ENCODE measurements at regions not wholly inside any gene's neighbourhood (a gene's known extent, or its start where the extent isn't known, plus 50 kb on each side); places are given as distances from the start of the nearest gene placed in this dataset.

DNA sequence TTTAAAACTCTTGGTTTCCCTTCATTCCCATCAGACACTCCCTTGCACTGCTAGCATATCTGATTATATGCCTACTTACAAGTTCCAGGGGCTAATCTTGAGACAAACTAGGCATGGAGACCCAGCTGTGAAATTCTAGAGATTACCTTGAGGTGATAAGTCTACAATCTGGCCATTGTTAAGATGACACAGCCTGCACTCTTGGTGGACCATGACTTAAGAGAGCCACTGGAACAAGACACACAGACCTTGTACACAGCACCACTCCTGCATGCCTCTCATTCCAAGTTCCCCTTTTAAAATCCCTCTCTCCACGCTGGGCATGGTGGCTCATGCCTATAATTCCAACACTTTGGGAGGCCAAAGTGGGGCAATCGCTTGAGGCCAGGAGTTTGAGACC is 387.2 kb upstream of the DCC start (continued):
- TF ChIP-seq, protein P1, sequence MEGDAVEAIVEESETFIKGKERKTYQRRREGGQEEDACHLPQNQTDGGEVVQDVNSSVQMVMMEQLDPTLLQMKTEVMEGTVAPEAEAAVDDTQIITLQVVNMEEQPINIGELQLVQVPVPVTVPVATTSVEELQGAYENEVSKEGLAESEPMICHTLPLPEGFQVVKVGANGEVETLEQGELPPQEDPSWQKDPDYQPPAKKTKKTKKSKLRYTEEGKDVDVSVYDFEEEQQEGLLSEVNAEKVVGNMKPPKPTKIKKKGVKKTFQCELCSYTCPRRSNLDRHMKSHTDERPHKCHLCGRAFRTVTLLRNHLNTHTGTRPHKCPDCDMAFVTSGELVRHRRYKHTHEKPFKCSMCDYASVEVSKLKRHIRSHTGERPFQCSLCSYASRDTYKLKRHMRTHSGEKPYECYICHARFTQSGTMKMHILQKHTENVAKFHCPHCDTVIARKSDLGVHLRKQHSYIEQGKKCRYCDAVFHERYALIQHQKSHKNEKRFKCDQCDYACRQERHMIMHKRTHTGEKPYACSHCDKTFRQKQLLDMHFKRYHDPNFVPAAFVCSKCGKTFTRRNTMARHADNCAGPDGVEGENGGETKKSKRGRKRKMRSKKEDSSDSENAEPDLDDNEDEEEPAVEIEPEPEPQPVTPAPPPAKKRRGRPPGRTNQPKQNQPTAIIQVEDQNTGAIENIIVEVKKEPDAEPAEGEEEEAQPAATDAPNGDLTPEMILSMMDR (IDR thresholded peaks at IDR 0.05), result no peak

DNA sequence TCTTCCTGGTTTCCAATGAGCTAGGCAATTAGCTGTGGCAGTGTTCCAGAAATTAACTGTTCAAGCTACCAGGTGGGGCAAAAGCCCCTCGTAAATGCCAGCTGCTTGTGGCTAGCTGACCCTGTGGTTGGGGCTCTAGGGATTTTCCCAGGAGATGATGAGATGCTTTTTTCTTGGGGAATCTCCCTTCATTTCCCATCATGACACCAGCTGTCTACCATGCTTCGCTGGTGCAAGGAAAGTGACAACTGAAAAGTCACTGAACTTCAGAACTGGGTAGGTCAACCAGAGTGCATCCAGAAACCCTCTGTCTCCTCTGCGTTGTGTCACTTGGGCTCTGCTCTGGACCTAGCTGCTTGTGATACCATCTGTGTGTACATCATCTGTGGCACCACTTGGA is 386.5 kb upstream of the DCC start:
- H3K4me3 Mint-ChIP-seq, result no peak overlapping the region
- peaks cover 10% of the 10 kb centered on the region for H3K9me3 Mint-ChIP-seq

DNA sequence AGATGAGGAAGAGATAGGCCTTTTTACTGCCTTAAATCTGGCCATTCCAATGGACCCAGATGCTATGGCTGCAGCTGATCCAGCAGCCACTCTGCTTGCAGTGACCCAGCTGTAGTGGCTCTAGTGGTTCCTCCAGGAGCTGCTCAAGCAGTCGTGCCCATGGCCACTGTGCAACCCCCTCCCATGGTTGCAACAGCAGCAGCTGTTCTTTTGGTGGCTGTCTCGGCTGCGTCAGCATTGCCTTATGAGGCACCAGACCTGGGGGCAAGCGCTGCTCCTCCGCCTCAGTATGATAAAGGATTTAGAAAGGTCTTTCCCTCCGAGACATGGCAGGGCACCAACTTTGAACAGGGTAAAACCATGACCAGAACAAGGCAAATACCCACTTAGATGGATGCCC is 384.9 kb upstream of the DCC start:
- Mint-ChIP-seq H3K4me1 (0 out of 2 replicates have a peak, but pooled peaks cover 3% of the 10 kb centered on the region), H3K27ac (no peak overlapping the region), H3K36me3 (0 out of 2 replicates have a peak, but pooled peaks cover 2% of the 10 kb centered on the region), H3K27me3 (ENCODE audit: low read depth) (no peaks in the 10 kb centered on the region), H3K4me3 (no peak overlapping the region), H3K9me3 (peaks cover 10% of the 10 kb centered on the region)
- POLR2A ChIA-PET, result no interaction called here
- CTCF ChIA-PET, result no interaction called here
- ATAC-seq (no peak), DNase-seq (ENCODE audit: low spot score) (no peak)
- TF ChIP-seq JAZF1 (CRISPR knock-in tag; IDR thresholded peaks at IDR 0.05), result no peak
- TF ChIP-seq GRHL2 (CRISPR knock-in tag; IDR thresholded peaks at IDR 0.05; ENCODE audit: insufficient replicate concordance, severe bottlenecking), result no peak

More for the DNA sequence above, 386.5 kb upstream of the DCC start:
- 0 out of 2 replicates have a peak, but pooled peaks cover 3% of the 10 kb centered on the region for H3K4me1 Mint-ChIP-seq
- ChIA-PET POLR2A (no interaction called here), CTCF (no interaction called here)
- H3K36me3 Mint-ChIP-seq, result 0 out of 2 replicates have a peak, but pooled peaks cover 2% of the 10 kb centered on the region
- ATAC-seq, result no peak
- H3K27me3 Mint-ChIP-seq (ENCODE audit: low read depth), result no peaks in the 10 kb centered on the region
- TF ChIP-seq MXD4 (CRISPR knock-in tag; IDR thresholded peaks at IDR 0.05; ENCODE audit: borderline replicate concordance) (no peak), ZNF396 (CRISPR knock-in tag; IDR thresholded peaks at IDR 0.05; ENCODE audit: borderline replicate concordance) (no peak), TEAD1 (CRISPR knock-in tag; IDR thresholded peaks at IDR 0.05) (no peak), RORB (CRISPR knock-in tag; IDR thresholded peaks at IDR 0.05) (no peak), EMX1 (CRISPR knock-in tag; IDR thresholded peaks at IDR 0.05) (no peak), PRRX2 (CRISPR knock-in tag; IDR thresholded peaks at IDR 0.05) (no peak), TCF7 (CRISPR knock-in tag; IDR thresholded peaks at IDR 0.05; ENCODE audit: low read depth) (no peak), ZNF121 (CRISPR knock-in tag; IDR thresholded peaks at IDR 0.05) (no peak)
- TF ChIP-seq, protein P2, sequence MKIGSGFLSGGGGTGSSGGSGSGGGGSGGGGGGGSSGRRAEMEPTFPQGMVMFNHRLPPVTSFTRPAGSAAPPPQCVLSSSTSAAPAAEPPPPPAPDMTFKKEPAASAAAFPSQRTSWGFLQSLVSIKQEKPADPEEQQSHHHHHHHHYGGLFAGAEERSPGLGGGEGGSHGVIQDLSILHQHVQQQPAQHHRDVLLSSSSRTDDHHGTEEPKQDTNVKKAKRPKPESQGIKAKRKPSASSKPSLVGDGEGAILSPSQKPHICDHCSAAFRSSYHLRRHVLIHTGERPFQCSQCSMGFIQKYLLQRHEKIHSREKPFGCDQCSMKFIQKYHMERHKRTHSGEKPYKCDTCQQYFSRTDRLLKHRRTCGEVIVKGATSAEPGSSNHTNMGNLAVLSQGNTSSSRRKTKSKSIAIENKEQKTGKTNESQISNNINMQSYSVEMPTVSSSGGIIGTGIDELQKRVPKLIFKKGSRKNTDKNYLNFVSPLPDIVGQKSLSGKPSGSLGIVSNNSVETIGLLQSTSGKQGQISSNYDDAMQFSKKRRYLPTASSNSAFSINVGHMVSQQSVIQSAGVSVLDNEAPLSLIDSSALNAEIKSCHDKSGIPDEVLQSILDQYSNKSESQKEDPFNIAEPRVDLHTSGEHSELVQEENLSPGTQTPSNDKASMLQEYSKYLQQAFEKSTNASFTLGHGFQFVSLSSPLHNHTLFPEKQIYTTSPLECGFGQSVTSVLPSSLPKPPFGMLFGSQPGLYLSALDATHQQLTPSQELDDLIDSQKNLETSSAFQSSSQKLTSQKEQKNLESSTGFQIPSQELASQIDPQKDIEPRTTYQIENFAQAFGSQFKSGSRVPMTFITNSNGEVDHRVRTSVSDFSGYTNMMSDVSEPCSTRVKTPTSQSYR (CRISPR knock-in tag; IDR thresholded peaks at IDR 0.05), result no peak
- DNase-seq (ENCODE audit: low spot score), result no peak
- no peak overlapping the region for H3K27ac Mint-ChIP-seq

DNA sequence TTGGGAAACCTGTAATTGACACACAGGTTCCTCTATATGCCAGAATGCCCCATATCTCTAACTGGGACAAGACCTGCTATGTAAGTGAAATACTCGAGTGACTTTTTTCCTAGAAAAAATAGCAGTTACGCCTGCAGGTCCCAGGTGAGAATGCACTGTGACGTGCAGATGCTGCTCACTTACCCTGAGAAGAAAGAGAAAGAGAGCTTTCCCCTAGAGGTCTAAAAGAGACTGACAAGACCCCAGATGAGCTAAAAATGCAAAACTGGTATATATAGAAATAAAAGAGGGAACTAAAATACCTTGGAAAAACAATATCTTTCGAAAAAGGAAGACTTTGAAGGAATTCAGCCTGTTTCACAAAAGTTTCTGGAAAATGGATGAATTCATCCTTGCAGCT is 383.0 kb upstream of the DCC start:
- Mint-ChIP-seq H3K4me3 (no peak overlapping the region), H3K27me3 (ENCODE audit: low read depth) (no peaks in the 10 kb centered on the region), H3K9me3 (no peaks in the 10 kb centered on the region; the same call in 1 of the 2 replicates), H3K36me3 (no peaks in the 10 kb centered on the region), H3K27ac (no peak overlapping the region), H3K4me1 (0 out of 2 replicates have a peak, but pooled peaks cover 3% of the 10 kb centered on the region)
- DNase-seq (ENCODE audit: low spot score) (no peak), ATAC-seq (peak; percentile 85)
- CTCF ChIA-PET, result interaction anchor here (0.7 to 1.3 kb wide), 3 partner anchors 9 to 16 kb away, joined by 3 to 6 read pairs (median 4); no protein-coding TSS in a partner anchor
- POLR2A ChIA-PET, result interaction anchor here (0.6 kb wide), 1 partner anchor 1489 kb away, joined by 4 read pairs; no protein-coding TSS in a partner anchor
- TF ChIP-seq ZNF263 (CRISPR knock-in tag; IDR thresholded peaks at IDR 0.05; ENCODE audit: low read depth) (no peak), CREM (CRISPR knock-in tag; IDR thresholded peaks at IDR 0.05) (no peak), ZBTB21 (CRISPR knock-in tag; IDR thresholded peaks at IDR 0.05; ENCODE audit: borderline replicate concordance) (no peak)
- TF ChIP-seq, protein P3, sequence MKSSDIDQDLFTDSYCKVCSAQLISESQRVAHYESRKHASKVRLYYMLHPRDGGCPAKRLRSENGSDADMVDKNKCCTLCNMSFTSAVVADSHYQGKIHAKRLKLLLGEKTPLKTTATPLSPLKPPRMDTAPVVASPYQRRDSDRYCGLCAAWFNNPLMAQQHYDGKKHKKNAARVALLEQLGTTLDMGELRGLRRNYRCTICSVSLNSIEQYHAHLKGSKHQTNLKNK (CRISPR knock-in tag; IDR thresholded peaks at IDR 0.05), result no peak
- TF ChIP-seq, protein P4, sequence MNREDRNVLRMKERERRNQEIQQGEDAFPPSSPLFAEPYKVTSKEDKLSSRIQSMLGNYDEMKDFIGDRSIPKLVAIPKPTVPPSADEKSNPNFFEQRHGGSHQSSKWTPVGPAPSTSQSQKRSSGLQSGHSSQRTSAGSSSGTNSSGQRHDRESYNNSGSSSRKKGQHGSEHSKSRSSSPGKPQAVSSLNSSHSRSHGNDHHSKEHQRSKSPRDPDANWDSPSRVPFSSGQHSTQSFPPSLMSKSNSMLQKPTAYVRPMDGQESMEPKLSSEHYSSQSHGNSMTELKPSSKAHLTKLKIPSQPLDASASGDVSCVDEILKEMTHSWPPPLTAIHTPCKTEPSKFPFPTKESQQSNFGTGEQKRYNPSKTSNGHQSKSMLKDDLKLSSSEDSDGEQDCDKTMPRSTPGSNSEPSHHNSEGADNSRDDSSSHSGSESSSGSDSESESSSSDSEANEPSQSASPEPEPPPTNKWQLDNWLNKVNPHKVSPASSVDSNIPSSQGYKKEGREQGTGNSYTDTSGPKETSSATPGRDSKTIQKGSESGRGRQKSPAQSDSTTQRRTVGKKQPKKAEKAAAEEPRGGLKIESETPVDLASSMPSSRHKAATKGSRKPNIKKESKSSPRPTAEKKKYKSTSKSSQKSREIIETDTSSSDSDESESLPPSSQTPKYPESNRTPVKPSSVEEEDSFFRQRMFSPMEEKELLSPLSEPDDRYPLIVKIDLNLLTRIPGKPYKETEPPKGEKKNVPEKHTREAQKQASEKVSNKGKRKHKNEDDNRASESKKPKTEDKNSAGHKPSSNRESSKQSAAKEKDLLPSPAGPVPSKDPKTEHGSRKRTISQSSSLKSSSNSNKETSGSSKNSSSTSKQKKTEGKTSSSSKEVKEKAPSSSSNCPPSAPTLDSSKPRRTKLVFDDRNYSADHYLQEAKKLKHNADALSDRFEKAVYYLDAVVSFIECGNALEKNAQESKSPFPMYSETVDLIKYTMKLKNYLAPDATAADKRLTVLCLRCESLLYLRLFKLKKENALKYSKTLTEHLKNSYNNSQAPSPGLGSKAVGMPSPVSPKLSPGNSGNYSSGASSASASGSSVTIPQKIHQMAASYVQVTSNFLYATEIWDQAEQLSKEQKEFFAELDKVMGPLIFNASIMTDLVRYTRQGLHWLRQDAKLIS (CRISPR knock-in tag; IDR thresholded peaks at IDR 0.05; ENCODE audit: borderline replicate concordance), result no peak
- TF ChIP-seq, protein P5, sequence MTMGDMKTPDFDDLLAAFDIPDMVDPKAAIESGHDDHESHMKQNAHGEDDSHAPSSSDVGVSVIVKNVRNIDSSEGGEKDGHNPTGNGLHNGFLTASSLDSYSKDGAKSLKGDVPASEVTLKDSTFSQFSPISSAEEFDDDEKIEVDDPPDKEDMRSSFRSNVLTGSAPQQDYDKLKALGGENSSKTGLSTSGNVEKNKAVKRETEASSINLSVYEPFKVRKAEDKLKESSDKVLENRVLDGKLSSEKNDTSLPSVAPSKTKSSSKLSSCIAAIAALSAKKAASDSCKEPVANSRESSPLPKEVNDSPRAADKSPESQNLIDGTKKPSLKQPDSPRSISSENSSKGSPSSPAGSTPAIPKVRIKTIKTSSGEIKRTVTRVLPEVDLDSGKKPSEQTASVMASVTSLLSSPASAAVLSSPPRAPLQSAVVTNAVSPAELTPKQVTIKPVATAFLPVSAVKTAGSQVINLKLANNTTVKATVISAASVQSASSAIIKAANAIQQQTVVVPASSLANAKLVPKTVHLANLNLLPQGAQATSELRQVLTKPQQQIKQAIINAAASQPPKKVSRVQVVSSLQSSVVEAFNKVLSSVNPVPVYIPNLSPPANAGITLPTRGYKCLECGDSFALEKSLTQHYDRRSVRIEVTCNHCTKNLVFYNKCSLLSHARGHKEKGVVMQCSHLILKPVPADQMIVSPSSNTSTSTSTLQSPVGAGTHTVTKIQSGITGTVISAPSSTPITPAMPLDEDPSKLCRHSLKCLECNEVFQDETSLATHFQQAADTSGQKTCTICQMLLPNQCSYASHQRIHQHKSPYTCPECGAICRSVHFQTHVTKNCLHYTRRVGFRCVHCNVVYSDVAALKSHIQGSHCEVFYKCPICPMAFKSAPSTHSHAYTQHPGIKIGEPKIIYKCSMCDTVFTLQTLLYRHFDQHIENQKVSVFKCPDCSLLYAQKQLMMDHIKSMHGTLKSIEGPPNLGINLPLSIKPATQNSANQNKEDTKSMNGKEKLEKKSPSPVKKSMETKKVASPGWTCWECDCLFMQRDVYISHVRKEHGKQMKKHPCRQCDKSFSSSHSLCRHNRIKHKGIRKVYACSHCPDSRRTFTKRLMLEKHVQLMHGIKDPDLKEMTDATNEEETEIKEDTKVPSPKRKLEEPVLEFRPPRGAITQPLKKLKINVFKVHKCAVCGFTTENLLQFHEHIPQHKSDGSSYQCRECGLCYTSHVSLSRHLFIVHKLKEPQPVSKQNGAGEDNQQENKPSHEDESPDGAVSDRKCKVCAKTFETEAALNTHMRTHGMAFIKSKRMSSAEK (CRISPR knock-in tag; IDR thresholded peaks at IDR 0.05; ENCODE audit: borderline replicate concordance), result no peak
